Stimulated activated naive CD8-positive, alpha-beta T cell treated with anti-CD3 and anti-CD28 coated beads, Interleukin-15, amount 100 ng/mL, for 72 hours (primary cell): ENCODE measurements at regions not wholly inside any gene's neighbourhood (a gene's known extent, or its start where the extent isn't known, plus 50 kb on each side); places are given as distances from the start of the nearest gene placed in this dataset.

Source experiments
- ATAC-seq: fragments of 150-1000 bp; cut with Tn5 transposase; 2 replicates; pipeline ENCODE4 v1.10.0; 2021; ENCODE audit warnings: mild to moderate bottlenecking, moderate library complexity
- DNase-seq, 2 donors: peaks; one replicate each; pipeline ENCODE4 v3.0.0; 2021 to 2022
- H3K27ac Mint-ChIP-seq, 2 donors: one replicate each; pipeline ENCODE4 v1.8.0; 2022; ENCODE audit warnings: mild to moderate bottlenecking in 2 of 2, mixed read lengths in 2 of 2, moderate library complexity in 2 of 2
- H3K27me3 Mint-ChIP-seq: one replicate; pipeline ENCODE4 v1.8.0; 2022; ENCODE audit warnings: mixed read lengths
- H3K4me1 Mint-ChIP-seq: one replicate; pipeline ENCODE4 v1.8.0; 2022; ENCODE audit warnings: mild to moderate bottlenecking, mixed read lengths
- H3K4me3 Mint-ChIP-seq, 2 donors: one replicate each; pipeline ENCODE4 v1.8.0; 2022; ENCODE audit warnings: mild to moderate bottlenecking in 2 of 2, mixed read lengths in 2 of 2, moderate library complexity in 1 of 2
- H3K9me3 Mint-ChIP-seq, 2 donors: one replicate each; pipeline ENCODE4 v1.8.0; 2022; ENCODE audit warnings: mixed read lengths in 2 of 2

DNA sequence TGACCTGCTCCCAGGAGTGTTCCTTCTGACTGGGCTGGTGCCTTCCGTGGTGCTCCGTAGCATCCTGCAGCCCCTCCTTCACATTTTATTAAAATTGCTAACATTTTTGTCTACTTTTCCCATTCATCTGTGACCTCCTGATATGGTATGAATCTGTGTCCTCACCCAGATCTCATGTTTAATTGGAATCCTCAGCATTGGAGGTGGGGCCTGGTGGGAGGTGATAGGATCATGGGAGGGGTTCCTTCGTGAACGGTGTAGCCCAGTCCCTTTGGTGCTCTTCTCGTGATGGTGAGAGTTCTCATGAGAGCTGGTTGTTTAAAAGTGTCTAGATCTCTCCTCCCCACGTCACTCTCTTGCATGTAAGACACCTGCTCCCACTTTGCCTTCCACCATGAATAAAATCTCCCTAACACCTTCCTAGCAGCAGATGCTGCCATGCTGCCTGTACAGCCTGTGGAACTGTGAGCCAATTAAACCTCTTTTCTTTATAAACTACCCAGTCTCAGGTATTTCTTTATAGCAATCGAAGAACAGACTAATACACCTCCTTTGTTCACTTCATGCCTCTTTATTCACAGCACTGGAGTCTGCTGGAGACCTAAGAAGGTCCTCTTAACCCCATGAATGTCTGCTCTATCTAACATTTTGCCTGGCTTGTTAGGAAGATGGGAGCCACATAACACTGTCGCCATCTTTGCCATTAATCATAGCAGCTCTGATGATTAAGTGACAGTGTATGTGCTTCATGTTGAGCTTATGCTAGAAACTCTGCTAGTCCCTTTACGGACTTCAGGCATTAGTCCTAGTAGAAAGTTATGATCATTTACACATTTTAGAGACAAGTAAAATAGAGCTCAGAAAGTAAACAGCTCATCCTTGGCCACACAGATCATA, 377.7 kb upstream of the MAF start:
- Mint-ChIP-seq H3K4me1 (no peaks in the 10 kb centered on the region), H3K27ac (no peak overlapping the region), H3K27me3 (no peaks in the 10 kb centered on the region), H3K4me3 (no peak overlapping the region), H3K9me3 (peaks cover 0 to 10% of the 10 kb centered on the region in 2 donors)
- no peak for DNase-seq
- ATAC-seq = no peak

DNA sequence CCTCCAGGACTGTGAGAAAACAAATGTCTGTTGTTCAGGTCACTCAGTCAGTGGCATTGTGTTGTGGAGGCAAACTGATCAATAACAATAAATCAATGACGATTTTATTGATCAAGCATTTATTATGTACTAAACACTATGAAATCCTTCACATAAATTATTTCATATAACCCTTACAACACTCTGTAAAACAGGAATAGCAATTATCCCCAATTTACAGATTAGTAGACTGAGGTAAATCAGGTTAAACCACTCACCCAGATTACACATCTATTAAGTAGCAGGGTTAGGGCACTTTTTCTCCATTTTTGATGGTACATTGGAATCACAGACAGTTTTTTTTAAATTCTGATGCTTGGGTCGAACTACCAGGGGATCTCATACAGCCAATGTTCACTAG, 372.8 kb upstream of the MAF start:
- Mint-ChIP-seq H3K27ac (no peak overlapping the region), H3K27me3 (no peaks in the 10 kb centered on the region), H3K4me1 (no peaks in the 10 kb centered on the region), H3K9me3 (peaks cover 0 to 10% of the 10 kb centered on the region in 2 donors), H3K4me3 (no peak overlapping the region)
- DNase-seq = no peak
- no peak for ATAC-seq

DNA sequence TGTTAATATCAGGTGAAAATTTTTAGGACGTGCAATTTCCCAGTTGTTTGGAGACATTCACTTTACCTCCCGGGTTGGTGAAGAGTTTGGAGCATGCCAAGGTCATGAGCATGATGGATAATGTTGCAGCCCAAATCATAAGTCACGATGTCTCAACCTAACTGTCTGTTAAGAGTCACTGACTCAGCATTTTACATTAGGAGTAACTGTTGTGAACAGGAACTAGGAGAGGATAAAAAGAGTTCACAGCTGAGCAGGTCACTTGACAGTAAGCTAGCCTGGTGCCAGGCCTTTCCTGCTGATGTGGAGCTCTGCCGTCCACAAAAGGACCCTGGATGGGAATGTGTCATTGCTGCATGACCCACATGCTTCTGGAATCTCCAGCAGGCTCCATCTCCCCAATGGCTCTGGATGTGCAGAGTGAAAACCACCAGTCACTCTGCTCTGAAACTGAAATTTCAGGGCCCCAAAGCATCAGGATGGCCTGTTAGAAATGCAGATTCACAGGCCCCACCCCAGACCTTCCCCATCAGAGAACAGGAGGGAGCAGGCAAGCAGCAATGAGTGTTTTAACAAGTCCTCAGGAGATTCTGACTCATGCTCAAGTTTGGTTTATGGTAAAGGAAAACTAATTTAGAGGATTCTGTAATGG, 371.6 kb upstream of the MAF start:
- H3K4me1 Mint-ChIP-seq = no peaks in the 10 kb centered on the region
- ATAC-seq (no peak), DNase-seq (no peak)
- no peak overlapping the region for H3K27ac Mint-ChIP-seq
- peaks cover 0 to 5% of the 10 kb centered on the region in 2 donors for H3K9me3 Mint-ChIP-seq
- H3K4me3 Mint-ChIP-seq = no peak overlapping the region
- H3K27me3 Mint-ChIP-seq = no peaks in the 10 kb centered on the region

DNA sequence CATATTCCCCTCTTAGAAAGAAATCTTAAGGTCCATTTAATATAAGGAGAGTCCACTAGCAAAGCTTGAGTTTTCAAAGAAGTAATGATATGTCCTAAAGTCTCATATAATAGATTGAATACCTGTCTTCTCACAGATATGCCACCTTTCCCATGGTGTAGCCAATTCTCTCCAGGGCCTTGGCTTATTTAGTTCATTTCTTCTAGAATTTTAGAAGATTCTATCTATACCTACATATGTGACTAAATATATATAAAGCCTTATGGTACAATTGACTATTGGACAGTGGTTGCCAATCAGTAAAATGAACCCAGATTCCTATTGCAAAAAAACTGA, 370.7 kb upstream of the MAF start:
- Mint-ChIP-seq H3K4me1 (no peaks in the 10 kb centered on the region), H3K9me3 (no peaks in the 10 kb centered on the region), H3K27ac (no peak overlapping the region), H3K4me3 (no peak overlapping the region), H3K27me3 (no peaks in the 10 kb centered on the region)
- DNase-seq = no peak
- ATAC-seq = no peak

DNA sequence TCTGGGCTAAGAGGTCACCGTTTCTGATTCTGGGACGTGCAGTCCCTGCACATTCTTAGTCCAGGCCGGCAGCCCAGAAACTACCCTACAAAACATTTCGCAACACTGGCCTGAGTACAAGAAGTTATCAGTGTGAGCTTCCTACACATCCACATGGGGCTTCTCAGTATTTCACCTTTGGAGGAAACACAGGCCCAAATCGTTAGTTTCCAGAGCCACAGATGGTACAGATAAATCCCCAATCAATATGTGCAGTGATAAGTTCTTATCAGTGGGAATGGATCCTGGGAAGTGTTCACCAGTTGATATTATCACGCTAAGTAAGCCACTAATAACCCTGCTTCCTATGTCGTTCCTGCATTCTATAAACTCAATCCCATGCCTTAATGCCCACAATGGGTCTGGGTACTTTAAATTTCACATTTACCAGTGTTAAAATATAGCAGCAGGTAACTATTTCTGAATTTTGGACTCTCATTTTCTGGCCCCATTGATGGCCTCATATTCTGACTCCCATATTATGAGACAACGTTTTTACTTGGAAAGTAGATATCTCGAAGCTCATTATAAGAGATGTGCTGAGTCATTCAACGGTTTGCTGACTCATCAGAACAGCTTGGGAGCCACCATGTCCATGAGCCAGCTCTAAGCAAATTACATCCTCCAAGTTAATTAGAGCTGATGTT, 370.2 kb upstream of the MAF start:
- Mint-ChIP-seq H3K27ac (no peak overlapping the region), H3K4me3 (no peak overlapping the region), H3K9me3 (no peaks in the 10 kb centered on the region), H3K4me1 (no peaks in the 10 kb centered on the region), H3K27me3 (no peaks in the 10 kb centered on the region)
- ATAC-seq = no peak
- DNase-seq = no peak

DNA sequence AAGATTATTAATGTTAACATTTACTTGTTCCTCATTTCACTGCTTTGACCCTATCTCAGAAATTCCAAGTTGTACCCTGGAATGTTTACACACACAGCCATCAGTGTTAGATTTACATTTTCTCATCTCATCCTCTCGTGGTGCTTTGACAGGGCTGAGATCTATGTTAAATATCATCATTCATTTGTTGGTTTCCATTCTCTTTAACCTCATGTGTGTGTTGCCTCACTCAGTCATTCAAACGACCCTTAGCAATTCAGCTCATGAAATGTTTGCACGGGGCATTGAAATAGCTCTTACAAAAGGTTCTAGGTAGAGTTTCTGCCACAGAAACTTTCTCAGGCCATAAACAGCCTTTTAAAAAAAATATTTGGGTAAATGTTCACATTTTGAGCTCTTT, 369.6 kb upstream of the MAF start:
- Mint-ChIP-seq H3K9me3 (no peaks in the 10 kb centered on the region), H3K27ac (no peak overlapping the region), H3K4me3 (no peak overlapping the region), H3K27me3 (no peaks in the 10 kb centered on the region), H3K4me1 (no peaks in the 10 kb centered on the region)
- ATAC-seq = no peak
- no peak for DNase-seq

DNA sequence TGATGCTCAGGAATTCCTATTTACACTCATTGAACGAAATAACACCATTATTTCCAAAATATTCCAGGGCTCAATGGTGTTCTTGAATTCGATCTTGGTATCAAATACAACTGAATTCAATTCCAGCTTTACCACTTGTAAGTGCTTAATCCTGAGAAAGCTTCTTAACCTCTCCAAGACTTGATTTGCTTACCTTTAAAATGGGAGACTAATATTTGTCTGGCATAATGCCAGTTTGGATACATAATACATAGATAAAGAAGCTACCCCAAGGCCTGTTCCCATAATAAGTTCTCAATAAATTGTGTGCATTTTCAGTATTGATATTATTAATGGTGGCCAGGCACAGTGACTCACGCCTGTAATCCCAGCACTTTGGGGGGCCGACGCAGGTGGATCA, 368.9 kb upstream of the MAF start:
- Mint-ChIP-seq H3K9me3 (no peaks in the 10 kb centered on the region), H3K27ac (no peak overlapping the region), H3K4me3 (no peak overlapping the region), H3K27me3 (no peaks in the 10 kb centered on the region), H3K4me1 (no peaks in the 10 kb centered on the region)
- ATAC-seq (no peak), DNase-seq (no peak)

DNA sequence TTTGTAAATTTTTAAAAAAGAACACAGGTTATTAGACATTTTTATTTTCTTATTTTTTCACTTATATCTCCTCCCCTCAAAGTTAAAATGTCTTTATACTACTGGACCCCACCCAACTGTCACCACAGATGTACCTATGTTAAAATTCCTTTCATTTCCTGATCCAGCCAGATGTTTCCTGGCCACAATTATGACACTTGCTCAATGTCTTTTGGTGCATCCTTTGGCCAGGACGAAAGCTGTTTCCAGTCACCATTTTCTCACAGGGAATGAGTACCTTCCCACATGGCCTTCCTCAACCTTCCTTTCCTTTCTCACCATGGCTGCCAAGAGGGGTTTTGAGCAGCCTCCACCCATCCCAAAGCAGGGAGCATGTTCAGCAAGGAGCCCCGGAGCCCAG, 365.7 kb upstream of the MAF start:
- DNase-seq = no peak
- no peak for ATAC-seq
- no peak overlapping the region for H3K4me3 Mint-ChIP-seq
- no peaks in the 10 kb centered on the region for H3K27me3 Mint-ChIP-seq
- H3K9me3 Mint-ChIP-seq = peaks cover 0 to 5% of the 10 kb centered on the region in 2 donors
- H3K4me1 Mint-ChIP-seq = no peaks in the 10 kb centered on the region
- H3K27ac Mint-ChIP-seq = no peak overlapping the region

DNA sequence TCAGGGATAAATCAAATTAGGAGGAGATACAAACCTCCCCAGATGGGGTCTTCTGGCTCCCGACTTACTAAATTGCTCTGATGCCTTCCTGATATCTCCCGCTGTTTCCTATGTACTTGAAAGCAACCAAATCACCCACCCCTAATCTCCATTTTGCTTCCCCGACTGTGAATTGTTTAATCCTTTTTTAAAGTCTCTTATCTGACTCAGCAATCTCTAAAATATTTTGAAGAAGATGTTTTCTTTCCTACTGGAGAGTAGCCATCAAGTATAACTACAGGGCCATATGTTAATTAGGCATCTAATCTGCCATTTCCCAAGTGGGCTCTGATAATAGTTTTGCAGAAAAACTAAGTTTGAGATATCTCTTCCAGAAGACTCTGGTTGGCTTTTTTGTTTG, 365.2 kb upstream of the MAF start:
- no peaks in the 10 kb centered on the region for H3K4me1 Mint-ChIP-seq
- H3K9me3 Mint-ChIP-seq = peaks cover 0 to 9% of the 10 kb centered on the region in 2 donors
- ATAC-seq (no peak), DNase-seq (no peak)
- no peak overlapping the region for H3K27ac Mint-ChIP-seq
- no peaks in the 10 kb centered on the region for H3K27me3 Mint-ChIP-seq
- H3K4me3 Mint-ChIP-seq = no peak overlapping the region

DNA sequence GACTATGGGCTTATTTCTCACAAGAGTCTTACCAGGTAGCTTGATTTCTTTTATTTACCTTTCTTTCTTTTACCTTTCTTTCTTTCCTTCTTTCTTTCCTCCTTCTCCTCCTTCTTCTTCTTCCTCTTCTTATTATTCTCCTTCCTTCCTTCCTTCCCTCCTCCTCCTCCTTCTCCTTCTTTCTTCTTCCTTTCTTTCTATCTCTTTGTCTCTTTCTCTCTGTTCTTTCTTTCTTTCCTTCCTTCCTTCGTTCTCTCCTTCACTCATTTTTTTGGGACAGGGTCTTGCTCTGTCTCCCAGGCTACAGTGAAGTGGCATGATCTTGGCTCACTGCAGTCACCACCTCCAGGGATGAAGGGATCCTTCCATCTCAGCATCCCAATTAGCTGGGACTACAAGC, 363.6 kb upstream of the MAF start:
- peaks cover 0 to 9% of the 10 kb centered on the region in 2 donors for H3K9me3 Mint-ChIP-seq
- H3K4me3 Mint-ChIP-seq = no peak overlapping the region
- H3K4me1 Mint-ChIP-seq = no peaks in the 10 kb centered on the region
- DNase-seq (no peak), ATAC-seq (no peak)
- H3K27ac Mint-ChIP-seq = no peak overlapping the region
- no peaks in the 10 kb centered on the region for H3K27me3 Mint-ChIP-seq

DNA sequence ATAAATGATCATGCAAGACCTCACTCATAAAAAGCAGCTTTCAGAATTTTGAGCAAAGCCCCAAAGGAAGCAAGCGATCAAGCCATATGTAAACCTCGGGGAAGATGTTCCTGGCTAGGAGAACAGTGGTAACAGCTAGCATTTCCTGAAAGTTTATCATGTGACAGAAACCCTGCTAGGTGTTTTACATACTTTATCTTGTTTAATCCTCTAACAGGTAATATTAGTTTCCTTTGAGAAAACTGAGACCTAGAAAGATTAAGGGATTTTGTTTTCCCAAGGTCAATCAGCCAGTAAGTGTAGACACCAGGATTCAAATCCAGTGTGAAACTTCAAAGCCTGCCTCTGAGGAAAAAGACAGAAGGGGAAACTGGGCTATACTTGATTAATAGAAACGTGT, 362.4 kb upstream of the MAF start:
- peaks cover 6 to 9% of the 10 kb centered on the region in 2 donors for H3K9me3 Mint-ChIP-seq
- no peak overlapping the region for H3K4me3 Mint-ChIP-seq
- ATAC-seq = no peak
- DNase-seq = no peak
- H3K27me3 Mint-ChIP-seq = no peaks in the 10 kb centered on the region
- no peaks in the 10 kb centered on the region for H3K4me1 Mint-ChIP-seq
- H3K27ac Mint-ChIP-seq = no peak overlapping the region

DNA sequence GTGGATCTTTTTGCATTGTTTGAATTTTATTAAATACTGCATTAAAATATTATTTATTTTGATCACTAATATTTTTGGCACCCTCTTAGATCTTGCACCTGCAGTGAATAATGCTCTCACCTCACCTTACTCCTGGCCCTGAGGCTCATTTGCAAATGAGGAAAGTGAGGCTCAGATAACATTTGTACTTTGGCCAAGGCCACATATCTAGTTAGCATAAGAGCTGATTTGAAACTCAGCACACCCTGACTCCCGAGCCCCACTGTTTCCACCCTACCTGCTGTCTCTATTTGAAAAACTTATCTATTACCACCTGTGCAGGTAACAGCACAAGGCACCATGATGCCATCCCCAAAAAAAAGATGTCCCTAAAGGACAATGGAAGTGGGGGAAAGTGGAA, 358.7 kb upstream of the MAF start:
- DNase-seq (no peak), ATAC-seq (no peak)
- Mint-ChIP-seq H3K27ac (no peak overlapping the region), H3K27me3 (no peaks in the 10 kb centered on the region), H3K4me3 (no peak overlapping the region), H3K9me3 (peaks cover 6 to 9% of the 10 kb centered on the region in 2 donors), H3K4me1 (no peaks in the 10 kb centered on the region)

DNA sequence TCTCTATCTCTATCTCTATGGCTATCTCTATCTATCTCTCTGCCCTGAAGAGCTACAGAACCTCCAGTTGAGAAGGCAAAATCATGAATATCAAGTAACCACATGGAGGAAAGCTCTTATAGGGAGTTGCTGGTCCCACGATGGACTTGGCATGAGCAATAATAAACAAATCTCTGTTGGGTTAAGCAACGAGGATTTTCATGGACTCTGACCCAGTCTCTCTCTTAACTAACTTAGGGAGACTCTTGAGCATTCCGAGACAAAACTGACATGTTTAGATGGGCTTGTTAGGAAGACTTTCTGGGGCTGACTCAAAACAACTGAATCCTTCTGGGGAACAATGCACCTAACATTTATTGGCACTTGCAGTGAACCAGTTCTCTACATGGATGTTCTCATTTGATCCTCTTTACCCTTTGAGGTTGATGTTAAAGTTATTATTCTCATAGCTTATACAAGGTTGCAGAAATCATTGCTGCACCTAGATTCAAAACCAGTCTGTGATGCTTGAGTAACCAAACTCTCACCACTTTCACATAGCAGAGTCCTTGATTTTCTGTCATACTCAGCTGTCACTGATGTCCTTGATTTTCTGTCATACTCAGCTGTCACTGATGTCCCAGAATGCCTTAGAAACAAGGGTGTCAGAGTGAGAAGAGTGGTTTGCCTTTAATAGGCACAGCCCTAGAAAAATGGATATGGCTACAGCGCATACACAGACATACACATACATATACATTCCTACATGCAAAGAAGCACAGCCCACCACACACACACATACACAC, 354.6 kb upstream of the MAF start:
- Mint-ChIP-seq H3K4me3 (no peak overlapping the region), H3K27ac (no peak overlapping the region), H3K27me3 (no peaks in the 10 kb centered on the region), H3K9me3 (peaks cover 0 to 6% of the 10 kb centered on the region in 2 donors), H3K4me1 (no peaks in the 10 kb centered on the region)
- ATAC-seq (no peak), DNase-seq (no peak)

DNA sequence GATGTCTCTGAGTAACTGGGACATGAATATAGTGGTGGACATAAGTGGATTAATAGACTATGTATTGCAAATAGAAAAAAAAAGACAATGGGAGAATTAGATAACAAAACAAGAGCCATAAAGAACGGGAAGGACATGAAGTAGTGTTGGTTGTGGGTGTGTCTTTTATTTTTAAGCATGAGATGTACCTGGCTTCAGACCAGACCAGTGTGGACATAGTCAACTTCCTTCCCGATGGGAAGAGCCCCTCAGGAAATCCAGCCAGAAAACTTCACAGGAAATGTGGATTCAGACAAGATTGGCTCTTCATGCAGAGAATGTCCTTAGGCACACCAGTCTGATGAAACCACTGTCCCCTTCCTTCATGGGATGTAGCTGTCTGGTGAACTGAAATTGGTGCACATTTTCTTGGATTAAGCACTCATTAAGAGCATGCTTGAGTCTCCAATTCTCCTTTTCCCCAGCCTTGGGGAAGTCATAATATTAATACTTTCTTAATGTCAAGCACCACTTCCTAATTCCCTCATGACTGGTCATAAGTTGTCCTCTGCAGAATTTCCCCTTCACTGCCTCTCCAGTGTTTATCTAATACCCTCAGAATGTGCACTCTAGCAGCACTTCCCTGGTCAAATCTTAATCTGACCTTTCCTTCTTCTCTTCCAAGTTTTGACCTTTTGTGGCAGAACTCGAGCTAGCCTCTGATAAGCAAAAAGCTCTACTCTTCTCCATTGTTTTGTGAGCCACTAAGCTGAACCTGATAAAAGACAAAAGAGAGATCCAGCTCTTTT, 350.6 kb upstream of the MAF start:
- ATAC-seq = no peak
- no peaks in the 10 kb centered on the region for H3K27me3 Mint-ChIP-seq
- no peaks in the 10 kb centered on the region for H3K9me3 Mint-ChIP-seq
- no peak overlapping the region for H3K27ac Mint-ChIP-seq
- H3K4me3 Mint-ChIP-seq = no peak overlapping the region
- no peaks in the 10 kb centered on the region for H3K4me1 Mint-ChIP-seq
- no peak for DNase-seq

DNA sequence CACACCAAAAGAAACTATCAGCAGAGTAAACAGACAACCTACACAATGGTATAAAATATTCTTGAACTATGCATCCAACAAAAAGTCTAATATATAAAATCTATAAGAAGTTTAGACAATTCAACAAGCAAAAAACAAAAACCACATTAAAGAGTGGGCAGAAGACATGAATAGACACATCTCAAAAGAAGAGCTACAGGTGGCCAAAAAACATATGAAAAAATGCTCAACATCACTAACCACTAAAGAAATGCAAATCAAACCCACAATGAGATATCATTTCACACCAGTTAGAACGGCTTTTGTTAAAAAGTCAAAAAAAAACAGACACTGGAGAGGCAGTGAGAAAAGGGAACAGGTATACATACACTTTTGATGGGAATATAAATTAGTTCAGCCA, 348.9 kb upstream of the MAF start:
- Mint-ChIP-seq H3K27me3 (no peaks in the 10 kb centered on the region), H3K4me1 (no peaks in the 10 kb centered on the region), H3K4me3 (no peak overlapping the region), H3K27ac (no peak overlapping the region), H3K9me3 (no peaks in the 10 kb centered on the region)
- no peak for ATAC-seq
- no peak for DNase-seq
